ENCODE measurements at regions not wholly inside any gene's neighbourhood (a gene's known extent, or its start where the extent isn't known, plus 50 kb on each side); places are given as distances from the start of the nearest gene placed in this dataset.

DNA sequence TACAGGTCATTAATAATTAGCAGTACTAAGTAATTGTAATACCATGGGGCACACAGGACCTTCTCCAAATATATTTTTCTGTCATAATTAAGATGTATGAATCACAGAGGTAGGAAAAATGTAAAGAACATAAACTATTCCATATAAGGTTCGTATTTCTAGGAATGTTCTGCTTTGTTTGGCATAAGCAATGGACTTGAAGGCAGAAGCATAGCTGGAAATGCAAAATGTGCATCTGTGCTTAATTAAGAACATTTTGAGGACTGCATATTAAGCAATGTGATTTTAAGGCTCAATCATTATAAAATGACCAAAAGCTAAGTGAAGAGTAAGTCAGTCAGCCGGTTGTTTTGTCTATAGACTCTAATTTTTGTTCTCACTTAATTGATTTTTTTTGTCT, 123.2 kb downstream of the RBM43 start:
- no peak overlapping the region for H3K4me3 ChIP-seq (replicated peaks; ENCODE audit: low read depth, low read length)
- TF ChIP-seq, protein P1, sequence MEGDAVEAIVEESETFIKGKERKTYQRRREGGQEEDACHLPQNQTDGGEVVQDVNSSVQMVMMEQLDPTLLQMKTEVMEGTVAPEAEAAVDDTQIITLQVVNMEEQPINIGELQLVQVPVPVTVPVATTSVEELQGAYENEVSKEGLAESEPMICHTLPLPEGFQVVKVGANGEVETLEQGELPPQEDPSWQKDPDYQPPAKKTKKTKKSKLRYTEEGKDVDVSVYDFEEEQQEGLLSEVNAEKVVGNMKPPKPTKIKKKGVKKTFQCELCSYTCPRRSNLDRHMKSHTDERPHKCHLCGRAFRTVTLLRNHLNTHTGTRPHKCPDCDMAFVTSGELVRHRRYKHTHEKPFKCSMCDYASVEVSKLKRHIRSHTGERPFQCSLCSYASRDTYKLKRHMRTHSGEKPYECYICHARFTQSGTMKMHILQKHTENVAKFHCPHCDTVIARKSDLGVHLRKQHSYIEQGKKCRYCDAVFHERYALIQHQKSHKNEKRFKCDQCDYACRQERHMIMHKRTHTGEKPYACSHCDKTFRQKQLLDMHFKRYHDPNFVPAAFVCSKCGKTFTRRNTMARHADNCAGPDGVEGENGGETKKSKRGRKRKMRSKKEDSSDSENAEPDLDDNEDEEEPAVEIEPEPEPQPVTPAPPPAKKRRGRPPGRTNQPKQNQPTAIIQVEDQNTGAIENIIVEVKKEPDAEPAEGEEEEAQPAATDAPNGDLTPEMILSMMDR (IDR thresholded peaks at IDR 0.05; ENCODE audit: low read depth, low read length, missing control alignments) = no peak
- peak; percentile 15 for DNase-seq (ENCODE audit: extremely low read depth, low read depth)

DNA sequence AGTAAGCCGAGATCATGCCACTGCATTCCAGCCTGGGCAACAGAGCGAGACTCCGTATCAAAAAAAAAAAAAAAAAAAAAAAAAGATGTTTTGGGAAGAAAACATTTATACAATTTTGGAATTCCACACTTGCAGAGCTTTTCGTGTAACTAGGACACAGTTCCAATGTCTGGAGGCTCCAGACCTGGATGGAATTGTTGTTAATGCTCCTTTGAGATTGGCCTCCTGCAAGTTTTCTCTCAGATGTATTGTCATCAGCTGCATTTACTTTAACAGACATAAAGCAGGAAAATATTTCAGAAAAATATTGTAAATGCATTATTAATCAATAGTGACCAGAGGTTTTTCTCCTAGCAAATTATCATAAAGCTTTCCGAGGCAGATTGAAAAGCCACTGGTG, 124.1 kb downstream of the RBM43 start:
- H3K4me3 ChIP-seq (replicated peaks; ENCODE audit: low read depth, low read length) = no peak overlapping the region
- TF ChIP-seq, protein P1 (IDR thresholded peaks at IDR 0.05; ENCODE audit: low read depth, low read length, missing control alignments) = no peak
- DNase-seq (ENCODE audit: extremely low read depth, low read depth) = no peak

DNA sequence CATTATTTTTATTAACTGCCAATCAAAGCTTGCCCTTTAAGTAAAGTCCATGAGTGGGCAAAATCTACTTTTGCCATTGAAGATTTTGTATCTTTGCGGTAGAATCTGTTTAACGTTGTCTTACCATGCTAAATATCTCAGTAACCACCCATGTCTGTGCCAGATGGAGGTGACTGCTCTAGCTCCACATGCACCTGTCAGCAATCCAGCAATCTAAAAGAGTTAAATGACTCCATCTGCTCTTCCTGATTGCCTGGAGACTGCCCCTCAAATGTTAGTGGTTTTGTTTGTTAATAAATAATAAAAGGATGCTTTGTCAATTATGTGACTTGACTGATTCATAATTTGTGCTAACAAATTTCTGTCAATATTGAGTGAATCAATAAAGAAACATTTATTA, 141.7 kb downstream of the RBM43 start:
- TF ChIP-seq, protein P1 (IDR thresholded peaks at IDR 0.05; ENCODE audit: low read depth, low read length, missing control alignments) = no peak
- DNase-seq (ENCODE audit: extremely low read depth, low read depth) = no peak
- no peak overlapping the region for H3K4me3 ChIP-seq (replicated peaks; ENCODE audit: low read depth, low read length)

DNA sequence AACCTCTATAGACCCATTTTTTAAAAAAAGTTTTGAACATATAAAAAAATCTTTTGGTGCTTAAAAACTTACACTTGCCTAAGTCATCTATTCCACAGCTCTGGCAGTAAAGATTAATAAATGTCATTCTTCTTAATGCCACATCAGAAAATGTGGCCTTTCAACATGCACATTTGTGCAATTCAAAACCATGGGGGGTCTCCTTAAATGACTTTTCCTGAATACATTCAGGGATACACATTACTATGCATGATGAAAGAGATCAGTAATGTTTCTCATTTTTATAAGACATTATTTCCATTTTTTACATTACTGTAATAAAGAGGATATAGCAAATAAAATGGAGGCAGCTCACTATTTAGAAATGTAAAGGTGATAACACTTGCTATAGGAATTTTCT, 142.3 kb downstream of the RBM43 start:
- no peak for DNase-seq (ENCODE audit: extremely low read depth, low read depth)
- TF ChIP-seq, protein P1 (IDR thresholded peaks at IDR 0.05; ENCODE audit: low read depth, low read length, missing control alignments) = no peak

DNA sequence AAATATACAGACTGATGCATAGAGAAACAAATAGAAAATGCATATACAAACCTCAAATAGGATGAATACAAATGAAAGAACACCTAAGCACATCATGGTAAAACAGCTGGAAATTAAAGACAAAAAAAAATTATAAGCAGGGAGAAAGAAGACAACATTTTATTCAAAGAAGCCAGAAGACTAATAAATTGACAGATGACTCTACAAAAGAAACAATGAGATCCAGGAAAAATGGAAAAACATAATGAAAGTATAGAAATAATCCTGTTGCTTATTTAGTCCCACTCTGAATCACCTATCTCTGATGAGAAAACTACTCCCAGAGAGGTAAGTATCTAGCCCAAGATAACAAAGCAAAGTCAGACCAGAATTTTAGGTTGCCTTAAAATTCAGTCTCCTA, 143.4 kb downstream of the RBM43 start:
- no peak for DNase-seq (ENCODE audit: extremely low read depth, low read depth)
- TF ChIP-seq, protein P1 (IDR thresholded peaks at IDR 0.05; ENCODE audit: low read depth, low read length, missing control alignments) = no peak
- no peak overlapping the region for H3K4me3 ChIP-seq (replicated peaks; ENCODE audit: low read depth, low read length)

More for the DNA sequence above, 142.3 kb downstream of the RBM43 start:
- no peak overlapping the region for H3K4me3 ChIP-seq (replicated peaks; ENCODE audit: low read depth, low read length)

DNA sequence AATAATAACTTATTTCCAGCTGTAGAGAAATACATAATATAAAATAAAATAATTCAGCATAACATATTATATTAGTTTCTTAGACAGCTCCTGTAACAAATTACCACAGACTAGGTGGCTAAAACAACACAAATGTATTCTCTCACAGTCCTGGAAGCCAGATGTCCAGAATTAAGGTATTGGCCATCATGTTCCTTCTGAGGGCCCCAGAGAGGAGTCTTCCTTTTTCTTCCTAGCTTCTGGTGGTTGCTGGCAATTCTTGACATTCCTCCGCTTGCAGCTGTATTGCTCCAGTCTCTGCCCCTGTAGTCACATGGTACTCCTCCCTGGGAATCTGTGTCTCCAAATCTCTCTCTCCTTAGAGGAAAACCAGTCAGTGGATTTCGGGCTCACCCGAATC, 146.8 kb downstream of the RBM43 start:
- no peak for DNase-seq (ENCODE audit: extremely low read depth, low read depth)
- TF ChIP-seq, protein P1 (IDR thresholded peaks at IDR 0.05; ENCODE audit: low read depth, low read length, missing control alignments) = no peak
- H3K4me3 ChIP-seq (replicated peaks; ENCODE audit: low read depth, low read length) = no peak overlapping the region

DNA sequence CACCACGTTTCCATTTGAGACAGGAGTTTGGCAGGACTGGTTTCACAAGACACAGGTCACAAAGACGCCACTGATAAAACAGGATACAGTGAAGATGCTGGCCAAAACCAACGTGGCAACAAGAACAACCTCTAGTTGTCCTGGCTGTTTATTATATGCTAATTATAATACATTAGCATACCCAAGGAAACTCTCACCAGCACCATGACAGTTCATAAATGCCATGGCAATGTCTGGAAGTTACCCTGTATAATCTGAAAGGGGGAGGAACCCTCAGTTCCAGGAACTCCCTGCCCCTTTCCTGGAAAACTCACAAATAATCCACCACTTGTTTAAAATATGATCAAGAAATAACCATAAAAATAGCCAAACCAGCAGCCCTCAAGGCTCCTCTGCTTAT, 148.3 kb downstream of the RBM43 start:
- H3K4me3 ChIP-seq (replicated peaks; ENCODE audit: low read depth, low read length) = no peak overlapping the region
- no peak for DNase-seq (ENCODE audit: extremely low read depth, low read depth)
- TF ChIP-seq, protein P1 (IDR thresholded peaks at IDR 0.05; ENCODE audit: low read depth, low read length, missing control alignments) = no peak
